NCI-H748 treated with DMSO at 0.1 percent for 48 hours (cell line): ENCODE measurements at regions not wholly inside any gene's neighbourhood (a gene's known extent, or its start where the extent isn't known, plus 50 kb on each side); places are given as distances from the start of the nearest gene placed in this dataset.
"Not testable (repeated sequence)": the region's sequence is repeated elsewhere in the genome, so short reads cannot be mapped to it uniquely, and the experiment has no call there.

Experiments used
- DNase-seq: peaks from one replicate; lab custom pipeline; 2025; lab: John Stamatoyannopoulos, UW

GRCh38 chr3:191646242-191646641, 185.3 kb downstream of the PYDC2 start:
- DNase-seq: no peak

GRCh38 chr3:191648787-191649186, 187.8 kb downstream of the PYDC2 start:
- DNase-seq: no peak

DNA sequence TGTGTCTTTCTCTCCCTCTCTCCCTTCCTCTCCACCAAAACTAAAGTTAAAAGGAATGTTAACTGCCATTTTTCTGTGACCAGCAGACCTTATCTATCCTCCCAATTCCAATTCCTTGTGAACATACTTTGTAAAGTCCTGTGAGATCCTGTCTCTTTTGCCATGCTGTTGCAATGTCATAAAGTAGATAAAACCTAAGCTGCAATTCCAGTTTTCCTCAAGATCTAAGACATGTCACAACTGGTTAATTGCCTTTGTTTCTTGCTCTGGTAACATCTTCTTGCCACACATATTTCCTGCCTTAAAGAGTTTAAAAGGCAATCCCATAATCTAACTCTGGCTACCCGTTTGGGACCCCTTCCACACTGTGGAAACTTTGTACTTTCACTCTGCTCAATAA, 188.7 kb downstream of the PYDC2 start:
- no peak for DNase-seq

DNA sequence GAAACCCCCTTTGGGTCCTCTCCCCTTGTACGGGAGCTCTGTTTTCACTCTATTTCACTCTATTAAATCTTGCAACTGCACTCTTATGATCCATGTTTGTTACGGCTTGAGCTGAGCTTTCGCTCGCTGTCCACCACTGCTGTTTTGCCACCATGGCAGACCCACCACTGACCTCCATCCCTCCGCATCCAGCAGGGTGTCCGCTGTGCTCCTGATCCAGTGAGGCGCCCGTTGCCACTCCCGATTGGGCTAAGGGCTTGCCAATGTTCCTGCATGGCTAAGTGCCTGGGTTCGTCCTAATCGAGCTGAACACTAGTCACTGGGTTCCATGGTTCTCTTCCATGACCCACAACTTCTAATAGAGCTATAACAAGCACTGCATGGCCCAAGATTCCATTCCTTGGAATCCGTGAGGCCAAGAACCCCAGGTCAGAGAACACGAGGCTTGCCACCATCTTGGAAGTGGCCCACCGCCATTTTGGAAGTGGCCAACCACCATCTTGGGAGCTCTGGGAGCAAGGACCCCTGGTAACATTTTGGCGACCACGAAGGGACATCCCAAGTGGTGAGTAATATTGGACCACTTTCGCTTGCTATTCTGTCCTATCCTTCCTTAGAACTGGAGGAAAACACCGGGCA, 197.9 kb downstream of the PYDC2 start:
- DNase-seq: not testable (repeated sequence)

GRCh38 chr3:191662150-191662549, 201.2 kb downstream of the PYDC2 start:
- not testable (repeated sequence) for DNase-seq

- no peak for DNase-seq
Measured at GRCh38 chr3:191680989-191681597, 220.1 kb downstream of the PYDC2 start.

GRCh38 chr3:191682961-191683360, 222.0 kb downstream of the PYDC2 start:
- DNase-seq: no peak

- no peak for DNase-seq
Measured at GRCh38 chr3:191686626-191687025, 225.7 kb downstream of the PYDC2 start.

GRCh38 chr3:191688756-191689433, 227.9 kb downstream of the PYDC2 start:
- no peak for DNase-seq

- DNase-seq: not testable (repeated sequence)
Measured at GRCh38 chr3:191691184-191691583, 230.2 kb downstream of the PYDC2 start.

DNA sequence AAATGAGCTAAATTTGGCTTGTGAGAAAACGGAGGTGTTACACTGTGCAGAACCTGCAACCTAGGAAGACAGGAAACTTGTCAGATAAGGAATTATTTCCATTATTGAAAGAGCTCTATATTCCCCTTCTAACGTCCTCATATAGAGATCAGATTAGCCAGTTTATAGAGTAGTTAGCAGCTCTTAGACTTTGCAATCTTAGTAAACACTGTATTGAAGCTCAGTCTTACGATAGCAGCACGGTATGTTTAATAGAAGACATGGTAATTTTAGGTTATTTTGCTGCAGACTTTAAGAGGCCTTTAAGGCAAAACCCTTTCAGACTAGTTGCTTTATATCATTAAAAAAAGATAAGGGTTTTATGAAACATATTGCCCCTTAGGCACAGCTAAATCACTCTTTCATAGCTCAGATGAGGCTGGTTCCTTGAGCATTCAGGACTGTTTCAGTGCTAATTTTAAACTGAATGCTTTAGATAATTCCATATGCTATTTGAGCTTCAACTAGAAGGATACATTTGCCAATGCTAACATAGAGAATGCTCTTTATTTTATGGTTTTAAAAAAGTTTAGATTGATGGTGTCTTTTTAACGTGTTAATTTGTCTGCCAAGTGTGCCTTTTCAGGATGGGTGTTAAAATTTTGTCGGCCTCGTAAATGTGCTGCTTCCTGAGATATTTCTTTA, 234.3 kb downstream of the PYDC2 start:
- no peak for DNase-seq

GRCh38 chr3:191695815-191696153, 234.8 kb downstream of the PYDC2 start:
- no peak for DNase-seq

DNA sequence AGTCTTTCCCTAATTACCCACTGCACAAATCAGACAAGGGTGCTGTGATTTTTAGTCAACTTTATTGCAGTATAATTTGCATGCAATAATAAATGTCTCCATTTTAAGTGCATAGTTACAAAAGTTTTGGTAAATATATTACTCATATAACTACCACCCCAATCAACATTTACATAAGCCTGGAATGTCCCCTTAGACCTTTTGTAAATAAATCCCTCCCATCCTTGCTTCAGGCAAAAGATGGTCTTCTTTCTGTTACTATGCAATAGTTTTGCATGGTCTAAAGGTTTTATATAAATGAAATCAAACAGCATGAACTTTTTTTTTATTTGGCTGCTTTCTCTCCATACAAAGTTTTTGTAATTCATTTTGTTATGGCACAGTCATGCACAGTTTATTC, 235.4 kb downstream of the PYDC2 start:
- no peak for DNase-seq

- no peak for DNase-seq
Measured at GRCh38 chr3:191699546-191699945, 238.6 kb downstream of the PYDC2 start.

DNA sequence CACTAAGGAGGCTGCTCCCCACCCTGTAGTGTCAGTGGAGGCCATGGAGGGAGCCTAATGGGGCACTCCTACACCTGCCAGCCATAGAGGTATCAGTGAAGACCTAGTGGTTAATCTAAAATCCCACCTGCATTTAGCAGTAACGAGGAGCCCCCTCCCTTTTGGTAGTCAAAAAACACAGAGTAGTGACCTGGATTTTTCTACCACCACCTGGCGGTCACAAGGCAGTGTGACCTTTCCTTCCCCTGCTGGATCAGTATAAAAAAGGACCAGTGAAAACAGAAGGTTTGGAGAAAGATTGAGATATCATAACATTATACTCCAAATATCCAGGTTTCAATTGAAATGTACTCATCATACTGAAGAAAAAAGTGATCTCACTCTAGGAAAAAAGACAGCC, 241.2 kb downstream of the PYDC2 start:
- no peak for DNase-seq

GRCh38 chr3:191707817-191708216, 246.9 kb downstream of the PYDC2 start:
- no peak for DNase-seq

GRCh38 chr3:191715585-191715984, 254.6 kb downstream of the PYDC2 start:
- DNase-seq: no peak

GRCh38 chr3:191721390-191721861, 260.5 kb downstream of the PYDC2 start:
- no peak for DNase-seq

DNA sequence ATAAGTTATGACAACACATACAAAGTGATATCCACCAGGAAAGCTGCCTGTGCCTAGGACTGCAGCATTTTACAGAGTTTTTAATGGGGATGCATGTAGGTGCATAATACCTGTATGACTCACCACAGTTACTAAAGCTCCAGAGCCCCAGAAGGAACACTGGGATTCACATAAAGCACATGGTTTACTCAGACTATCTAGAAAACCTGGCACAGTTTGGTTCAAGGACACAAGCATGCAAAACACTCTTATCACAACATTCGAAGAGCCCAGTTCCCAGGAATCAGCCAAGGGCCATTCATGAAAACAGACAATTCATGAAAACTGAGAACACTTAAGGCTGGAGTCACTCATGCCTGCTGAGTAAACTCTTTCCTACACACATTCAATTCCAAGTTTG, 261.0 kb downstream of the PYDC2 start:
- no peak for DNase-seq

- no peak for DNase-seq
Measured at GRCh38 chr3:191727338-191727737, 266.4 kb downstream of the PYDC2 start.

DNA sequence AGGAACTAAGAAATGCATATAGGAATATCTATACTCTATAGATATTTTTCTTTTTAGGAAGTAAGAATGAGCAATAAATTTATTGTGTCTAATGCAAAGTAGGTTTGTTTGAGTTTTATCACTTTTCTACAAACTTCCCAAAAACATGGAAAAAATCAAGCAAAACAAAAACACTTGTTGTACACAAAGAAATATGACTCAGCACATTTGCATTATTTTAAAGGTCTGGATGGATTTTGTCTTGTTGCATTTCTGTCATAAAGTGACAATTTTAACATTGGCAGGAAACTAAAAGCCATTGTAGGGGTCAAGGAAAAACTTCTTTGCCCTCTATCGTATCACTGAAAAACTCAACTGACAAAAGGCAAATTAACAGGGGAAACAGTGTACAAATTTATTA, 267.2 kb downstream of the PYDC2 start:
- DNase-seq: no peak

DNA sequence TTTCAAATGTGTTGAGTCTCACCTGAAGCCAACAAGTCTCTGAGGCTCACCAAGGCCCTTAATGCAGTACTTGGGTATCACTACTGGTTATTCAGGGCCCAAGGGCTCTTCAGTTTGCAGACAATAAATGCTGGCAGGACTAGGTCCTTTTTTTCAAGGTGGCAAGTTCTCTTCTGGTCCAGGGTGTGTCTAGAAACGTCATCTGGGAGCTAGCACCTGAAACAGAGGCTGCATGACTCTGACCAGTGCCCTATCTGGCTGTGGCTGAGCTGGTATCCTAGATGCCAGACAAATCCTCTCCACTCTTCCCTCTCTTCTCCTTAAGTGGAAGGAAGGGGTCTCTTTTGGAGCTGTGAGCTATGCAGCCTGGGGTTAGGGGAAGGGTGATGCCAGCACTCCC, 276.8 kb downstream of the PYDC2 start:
- DNase-seq: no peak

GRCh38 chr3:191740712-191741111, 279.7 kb downstream of the PYDC2 start:
- no peak for DNase-seq
